Bronchial epithelial cell (primary cell): ENCODE measurements at regions not wholly inside any gene's neighbourhood (a gene's known extent, or its start where the extent isn't known, plus 50 kb on each side); places are given as distances from the start of the nearest gene placed in this dataset.

ENCODE experiments used
- DNase-seq: peaks from one replicate; pipeline ENCODE4 v3.0.0-alpha.2; 2010; ENCODE audit warnings: low read depth
- FAIRE-seq: peaks from 2 replicates; lab custom pipeline; 2011; peaks lifted over from hg19 to GRCh38; lab: Jason Lieb, UNC
- H3K27me3 ChIP-seq: 2 replicates; pipeline ENCODE4 v1.5.1; 2011; ENCODE audit warnings: low read length; ENCODE audit not compliant: control insufficient read depth, insufficient read depth
- H3K36me3 ChIP-seq: 2 replicates; pipeline ENCODE4 v1.5.1; 2011; ENCODE audit warnings: low read length; ENCODE audit not compliant: control insufficient read depth, insufficient read depth
- H3K4me3 ChIP-seq: 2 replicates; pipeline ENCODE4 v1.5.1; 2011; ENCODE audit warnings: mild to moderate bottlenecking, low read depth, low read length, control low read depth
- CTCF ChIP-seq: IDR thresholded peaks from 2 replicates; pipeline ENCODE4 v1.5.1; 2011; ENCODE audit warnings: mild to moderate bottlenecking, moderate library complexity, low read length, control low read depth, inconsistent platforms; ENCODE audit not compliant: insufficient read depth, severe bottlenecking

GRCh38 chr9:86638109-86638508 is 283.9 kb upstream of the TUT7 start:
- H3K4me3 ChIP-seq, result no peak overlapping the region
- FAIRE-seq, result no peak
- no peaks in the 10 kb centered on the region for H3K27me3 ChIP-seq
- no peak for TF ChIP-seq CTCF
- no peaks in the 10 kb centered on the region for H3K36me3 ChIP-seq
- no peak for DNase-seq

- FAIRE-seq (no peak), DNase-seq (no peak)
- H3K36me3 ChIP-seq, result no peaks in the 10 kb centered on the region
- no peaks in the 10 kb centered on the region for H3K27me3 ChIP-seq
- TF ChIP-seq CTCF, result peak; percentile 82
- no peak overlapping the region for H3K4me3 ChIP-seq
Observed at GRCh38 chr9:86637515-86637914, 283.3 kb upstream of the TUT7 start.

GRCh38 chr9:86636519-86636918 is 282.3 kb upstream of the TUT7 start:
- H3K4me3 ChIP-seq, result no peak overlapping the region
- no peaks in the 10 kb centered on the region for H3K36me3 ChIP-seq
- H3K27me3 ChIP-seq, result no peaks in the 10 kb centered on the region
- TF ChIP-seq CTCF, result no peak
- DNase-seq, result no peak
- peak; percentile 79 for FAIRE-seq

- DNase-seq (no peak), FAIRE-seq (no peak)
- no peaks in the 10 kb centered on the region for H3K27me3 ChIP-seq
- H3K4me3 ChIP-seq, result no peak overlapping the region
- no peaks in the 10 kb centered on the region for H3K36me3 ChIP-seq
- no peak for TF ChIP-seq CTCF
Observed at GRCh38 chr9:86636038-86636437, 281.8 kb upstream of the TUT7 start.

- no peaks in the 10 kb centered on the region for H3K27me3 ChIP-seq
- H3K4me3 ChIP-seq, result no peak overlapping the region
- no peak for TF ChIP-seq CTCF
- H3K36me3 ChIP-seq, result no peaks in the 10 kb centered on the region
- DNase-seq (no peak), FAIRE-seq (no peak)
Observed at GRCh38 chr9:86634501-86634900, 280.3 kb upstream of the TUT7 start.

- no peak overlapping the region for H3K4me3 ChIP-seq
- TF ChIP-seq CTCF, result no peak
- H3K36me3 ChIP-seq, result no peaks in the 10 kb centered on the region
- DNase-seq (no peak), FAIRE-seq (no peak)
- H3K27me3 ChIP-seq, result no peaks in the 10 kb centered on the region
Observed at GRCh38 chr9:86633945-86634344, 279.7 kb upstream of the TUT7 start.
